ENCODE measurements at regions not wholly inside any gene's neighbourhood (a gene's known extent, or its start where the extent isn't known, plus 50 kb on each side); places are given as distances from the start of the nearest gene placed in this dataset.

DNA sequence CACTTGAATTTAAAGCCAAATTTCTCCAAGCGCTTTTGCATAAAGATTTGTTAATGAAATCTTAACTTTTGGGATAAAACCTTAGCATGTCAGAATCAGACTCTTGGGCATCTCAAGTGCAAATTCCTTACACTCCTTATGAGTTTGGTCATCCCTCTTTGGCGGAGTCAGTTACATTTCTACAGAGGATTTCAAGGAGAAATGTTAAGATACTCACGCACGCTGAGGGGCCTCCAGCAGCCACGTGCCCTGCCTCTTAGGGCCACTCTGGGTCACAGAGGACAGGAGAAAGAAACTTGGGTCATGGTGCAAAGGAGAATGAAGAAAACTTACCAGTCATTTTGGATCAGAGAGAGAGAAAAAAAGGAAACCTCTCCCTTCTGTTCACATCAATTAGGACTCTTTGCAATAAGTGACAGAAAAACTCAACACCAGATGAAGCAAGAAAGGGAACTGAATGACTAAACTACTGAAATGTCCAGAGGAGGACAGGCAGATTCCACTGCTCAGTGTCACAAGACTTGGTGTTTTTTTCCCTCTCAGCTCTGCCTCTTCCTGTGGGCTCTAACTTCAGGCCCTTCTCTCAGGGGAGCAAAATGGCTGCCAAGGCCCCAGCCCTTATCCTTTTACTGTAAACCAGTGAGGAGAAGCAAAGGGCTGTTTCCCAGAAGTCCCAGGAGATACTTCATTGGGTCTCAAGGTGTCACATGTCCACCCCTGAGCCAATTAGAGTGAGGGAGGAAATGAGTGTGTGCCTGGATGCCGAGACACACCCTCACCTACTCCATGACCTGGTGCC lies 63.3 kb upstream of the NFIL3 start:
- no peak for DNase-seq (ENCODE audit: low read depth, low spot score)
- no peak overlapping the region for H3K4me3 ChIP-seq (ENCODE audit: low read depth, low read length)
- TF ChIP-seq, protein P1, sequence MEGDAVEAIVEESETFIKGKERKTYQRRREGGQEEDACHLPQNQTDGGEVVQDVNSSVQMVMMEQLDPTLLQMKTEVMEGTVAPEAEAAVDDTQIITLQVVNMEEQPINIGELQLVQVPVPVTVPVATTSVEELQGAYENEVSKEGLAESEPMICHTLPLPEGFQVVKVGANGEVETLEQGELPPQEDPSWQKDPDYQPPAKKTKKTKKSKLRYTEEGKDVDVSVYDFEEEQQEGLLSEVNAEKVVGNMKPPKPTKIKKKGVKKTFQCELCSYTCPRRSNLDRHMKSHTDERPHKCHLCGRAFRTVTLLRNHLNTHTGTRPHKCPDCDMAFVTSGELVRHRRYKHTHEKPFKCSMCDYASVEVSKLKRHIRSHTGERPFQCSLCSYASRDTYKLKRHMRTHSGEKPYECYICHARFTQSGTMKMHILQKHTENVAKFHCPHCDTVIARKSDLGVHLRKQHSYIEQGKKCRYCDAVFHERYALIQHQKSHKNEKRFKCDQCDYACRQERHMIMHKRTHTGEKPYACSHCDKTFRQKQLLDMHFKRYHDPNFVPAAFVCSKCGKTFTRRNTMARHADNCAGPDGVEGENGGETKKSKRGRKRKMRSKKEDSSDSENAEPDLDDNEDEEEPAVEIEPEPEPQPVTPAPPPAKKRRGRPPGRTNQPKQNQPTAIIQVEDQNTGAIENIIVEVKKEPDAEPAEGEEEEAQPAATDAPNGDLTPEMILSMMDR (IDR thresholded peaks at IDR 0.05; ENCODE audit: insufficient read depth, low read length, missing control alignments): no peak
- ChIA-PET POLR2A (no interaction called here), CTCF (no interaction called here)

DNA sequence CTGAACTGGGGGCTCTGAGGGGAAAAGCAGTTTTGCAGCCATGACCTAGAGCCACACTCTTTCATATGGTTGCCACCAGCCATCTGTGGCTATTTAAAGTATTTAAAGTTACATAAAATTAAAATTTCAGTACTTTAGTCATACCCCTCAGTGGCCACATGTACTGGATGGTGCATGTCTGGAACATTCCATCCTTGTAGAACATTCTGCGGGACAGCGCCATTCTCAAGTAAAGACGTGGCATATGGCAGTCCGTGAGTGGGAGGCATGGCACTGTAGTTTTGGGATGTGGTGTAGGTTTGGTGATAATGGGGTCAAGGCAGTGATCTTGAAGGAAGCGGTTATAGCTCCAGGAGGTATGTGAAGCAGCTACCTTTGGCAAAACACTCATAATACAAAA lies 61.4 kb upstream of the NFIL3 start:
- no peak for DNase-seq (ENCODE audit: low read depth, low spot score)
- POLR2A ChIA-PET: no interaction called here
- no peak overlapping the region for H3K4me3 ChIP-seq (ENCODE audit: low read depth, low read length)
- TF ChIP-seq, protein P1 (IDR thresholded peaks at IDR 0.05; ENCODE audit: insufficient read depth, low read length, missing control alignments): no peak
- CTCF ChIA-PET: no interaction called here

DNA sequence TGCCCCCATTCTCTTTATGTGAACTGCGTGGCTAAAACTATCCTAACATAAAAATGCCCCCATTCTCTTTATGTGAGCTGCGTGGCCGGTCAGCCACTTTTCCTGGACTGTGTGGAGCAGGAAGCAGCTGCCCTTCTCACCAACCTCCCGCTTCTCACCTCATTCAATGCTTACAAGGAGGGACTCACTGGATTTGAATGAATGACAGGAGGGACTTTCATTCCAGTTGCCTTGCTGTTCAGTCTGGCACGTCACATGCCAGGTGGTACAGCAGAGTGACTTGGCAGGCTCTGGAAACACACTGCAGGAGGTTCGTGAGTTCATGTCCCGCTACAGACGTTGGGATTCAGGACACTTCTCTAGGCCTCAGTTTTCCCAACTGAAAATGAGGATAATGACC lies 60.2 kb upstream of the NFIL3 start:
- TF ChIP-seq, protein P1 (IDR thresholded peaks at IDR 0.05; ENCODE audit: insufficient read depth, low read length, missing control alignments): no peak
- ChIA-PET POLR2A (no interaction called here), CTCF (no interaction called here)
- DNase-seq (ENCODE audit: low read depth, low spot score): no peak
- no peak overlapping the region for H3K4me3 ChIP-seq (ENCODE audit: low read depth, low read length)

DNA sequence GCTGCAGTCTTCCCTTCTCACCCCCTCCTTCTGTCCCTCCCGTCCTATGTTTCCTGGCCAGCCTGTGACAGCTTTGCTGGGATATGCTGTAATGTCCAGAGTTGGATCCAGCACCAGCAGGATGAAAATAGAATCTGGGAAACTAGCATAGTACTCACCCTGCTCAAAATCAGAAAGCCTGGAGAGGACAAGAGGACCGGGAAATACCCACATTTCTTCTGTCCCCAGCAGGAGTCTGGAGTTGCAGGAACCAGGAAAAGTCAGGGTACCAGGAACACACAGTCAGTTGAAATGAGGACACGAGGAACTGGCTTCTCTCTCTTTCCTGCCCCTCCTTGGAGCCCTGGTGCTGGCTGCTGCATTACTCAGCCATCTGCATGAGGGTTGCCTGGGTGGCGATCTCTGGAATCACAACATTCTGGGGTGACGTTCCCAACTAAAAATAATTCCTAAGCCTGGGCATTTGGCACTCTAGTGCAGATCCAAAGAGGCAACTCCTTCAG lies 59.6 kb upstream of the NFIL3 start:
- no peak overlapping the region for H3K4me3 ChIP-seq (ENCODE audit: low read depth, low read length)
- POLR2A ChIA-PET: no interaction called here
- no peak for DNase-seq (ENCODE audit: low read depth, low spot score)
- TF ChIP-seq, protein P1 (IDR thresholded peaks at IDR 0.05; ENCODE audit: insufficient read depth, low read length, missing control alignments): no peak
- CTCF ChIA-PET: no interaction called here

DNA sequence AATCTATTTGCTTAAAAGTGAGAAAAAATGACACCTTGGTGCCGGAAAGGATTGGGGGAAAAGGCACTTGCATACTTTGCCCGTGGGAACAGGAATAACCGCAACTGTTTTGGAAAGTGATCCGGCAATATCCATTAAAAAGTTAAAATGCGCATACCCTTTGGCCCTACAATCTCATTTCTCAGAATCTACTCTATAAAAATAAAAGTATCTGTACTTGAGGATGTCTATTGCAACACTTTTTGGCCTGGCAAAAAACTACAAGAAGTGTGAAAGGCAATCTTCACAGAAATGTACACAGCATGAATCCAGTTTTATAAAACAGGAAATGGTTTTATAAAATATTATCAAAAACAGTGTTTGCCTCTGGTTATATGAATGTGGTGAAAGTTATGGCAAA lies 58.3 kb upstream of the NFIL3 start:
- H3K4me3 ChIP-seq (ENCODE audit: low read depth, low read length): no peak overlapping the region
- TF ChIP-seq, protein P1 (IDR thresholded peaks at IDR 0.05; ENCODE audit: insufficient read depth, low read length, missing control alignments): no peak
- no peak for DNase-seq (ENCODE audit: low read depth, low spot score)
- POLR2A ChIA-PET: no interaction called here
- CTCF ChIA-PET: no interaction called here

DNA sequence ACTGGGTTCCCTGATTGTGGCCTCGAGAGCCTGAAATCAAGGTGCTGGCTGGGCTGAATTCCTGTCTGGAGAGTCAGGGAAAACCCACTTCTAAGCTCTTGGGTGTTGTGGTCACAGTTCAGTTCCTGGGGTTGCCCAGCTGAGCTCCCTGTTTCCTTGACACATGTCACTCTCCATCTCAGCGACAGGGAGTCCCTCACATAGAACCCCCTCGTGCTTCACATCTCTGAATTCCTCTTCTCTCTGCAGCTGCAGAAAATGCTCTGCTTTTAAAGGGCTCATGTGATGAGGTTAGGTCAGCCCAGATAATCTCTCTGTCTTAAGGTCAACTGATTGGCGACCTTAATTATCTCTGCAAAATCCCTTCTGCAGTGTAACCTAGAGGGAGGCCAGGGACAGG lies 53.5 kb upstream of the NFIL3 start:
- TF ChIP-seq, protein P1 (IDR thresholded peaks at IDR 0.05; ENCODE audit: insufficient read depth, low read length, missing control alignments): no peak
- ChIA-PET CTCF (interaction anchor here (0.6 kb wide), 1 partner anchor 140 kb away, joined by 3 read pairs; no protein-coding TSS in a partner anchor), POLR2A (no interaction called here)
- H3K4me3 ChIP-seq (ENCODE audit: low read depth, low read length): no peak overlapping the region
- no peak for DNase-seq (ENCODE audit: low read depth, low spot score)
